ENCODE measurements at regions not wholly inside any gene's neighbourhood (a gene's known extent, or its start where the extent isn't known, plus 50 kb on each side); places are given as distances from the start of the nearest gene placed in this dataset.

DNA sequence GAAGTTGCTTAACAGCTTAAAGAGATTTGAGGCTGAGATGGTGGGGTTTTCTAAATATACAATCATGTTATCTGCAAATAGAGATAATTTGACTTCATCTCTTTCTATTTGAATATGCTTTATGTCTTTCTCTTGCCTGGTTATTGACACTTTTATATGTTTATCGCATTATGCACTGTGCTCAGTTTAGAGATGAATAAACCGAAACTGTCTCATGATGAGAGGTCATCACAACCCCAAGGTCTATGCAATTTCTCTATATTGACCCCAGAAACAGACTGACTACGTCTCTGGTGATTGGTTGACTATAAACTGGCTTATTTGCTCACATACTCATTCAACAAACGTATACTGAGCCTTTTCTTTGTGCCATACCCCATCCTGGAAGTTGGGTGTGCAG, 117.9 kb upstream of the NRIP1 start:
- no peak for TF ChIP-seq JUNB (IDR thresholded peaks at IDR 0.05; ENCODE audit: unreplicated experiment)
- TF ChIP-seq ZNF462 (CRISPR knock-in tag; IDR thresholded peaks at IDR 0.05): no peak
- TF ChIP-seq, protein P1, sequence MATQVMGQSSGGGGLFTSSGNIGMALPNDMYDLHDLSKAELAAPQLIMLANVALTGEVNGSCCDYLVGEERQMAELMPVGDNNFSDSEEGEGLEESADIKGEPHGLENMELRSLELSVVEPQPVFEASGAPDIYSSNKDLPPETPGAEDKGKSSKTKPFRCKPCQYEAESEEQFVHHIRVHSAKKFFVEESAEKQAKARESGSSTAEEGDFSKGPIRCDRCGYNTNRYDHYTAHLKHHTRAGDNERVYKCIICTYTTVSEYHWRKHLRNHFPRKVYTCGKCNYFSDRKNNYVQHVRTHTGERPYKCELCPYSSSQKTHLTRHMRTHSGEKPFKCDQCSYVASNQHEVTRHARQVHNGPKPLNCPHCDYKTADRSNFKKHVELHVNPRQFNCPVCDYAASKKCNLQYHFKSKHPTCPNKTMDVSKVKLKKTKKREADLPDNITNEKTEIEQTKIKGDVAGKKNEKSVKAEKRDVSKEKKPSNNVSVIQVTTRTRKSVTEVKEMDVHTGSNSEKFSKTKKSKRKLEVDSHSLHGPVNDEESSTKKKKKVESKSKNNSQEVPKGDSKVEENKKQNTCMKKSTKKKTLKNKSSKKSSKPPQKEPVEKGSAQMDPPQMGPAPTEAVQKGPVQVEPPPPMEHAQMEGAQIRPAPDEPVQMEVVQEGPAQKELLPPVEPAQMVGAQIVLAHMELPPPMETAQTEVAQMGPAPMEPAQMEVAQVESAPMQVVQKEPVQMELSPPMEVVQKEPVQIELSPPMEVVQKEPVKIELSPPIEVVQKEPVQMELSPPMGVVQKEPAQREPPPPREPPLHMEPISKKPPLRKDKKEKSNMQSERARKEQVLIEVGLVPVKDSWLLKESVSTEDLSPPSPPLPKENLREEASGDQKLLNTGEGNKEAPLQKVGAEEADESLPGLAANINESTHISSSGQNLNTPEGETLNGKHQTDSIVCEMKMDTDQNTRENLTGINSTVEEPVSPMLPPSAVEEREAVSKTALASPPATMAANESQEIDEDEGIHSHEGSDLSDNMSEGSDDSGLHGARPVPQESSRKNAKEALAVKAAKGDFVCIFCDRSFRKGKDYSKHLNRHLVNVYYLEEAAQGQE (IDR thresholded peaks at IDR 0.05; ENCODE audit: unreplicated experiment): no peak
- no peak for TF ChIP-seq STAT1 (IDR thresholded peaks at IDR 0.05; ENCODE audit: unreplicated experiment)
- TF ChIP-seq NANOG (IDR thresholded peaks at IDR 0.05; ENCODE audit: borderline replicate concordance): no peak
- no peak for TF ChIP-seq EZH2 (IDR thresholded peaks at IDR 0.05; ENCODE audit: low read depth, unreplicated experiment)
- no peak for TF ChIP-seq EZH2phosphoT487 (IDR thresholded peaks at IDR 0.05; ENCODE audit: unreplicated experiment)
- no peak for TF ChIP-seq ETS1 (IDR thresholded peaks at IDR 0.05)
- no peak for TF ChIP-seq CREB1 (CRISPR knock-in tag; IDR thresholded peaks at IDR 0.05; ENCODE audit: low read depth)
- no peak for TF ChIP-seq POLR2AphosphoS5 (IDR thresholded peaks at IDR 0.05; ENCODE audit: low read depth)
- no peak for TF ChIP-seq ZNF114 (CRISPR knock-in tag; IDR thresholded peaks at IDR 0.05)
- Mint-ChIP-seq H3K4me3 (no peak overlapping the region), H3K27me3 (ENCODE audit: insufficient read depth, low read depth, poor library complexity) (peaks cover 3% of the 10 kb centered on the region), H3K36me3 (ENCODE audit: low read depth) (no peaks in the 10 kb centered on the region), H3K27ac (no peak overlapping the region), H3K9me3 (peaks cover 3% of the 10 kb centered on the region; the same call in 2 of the 3 replicates), H3K4me1 (no peaks in the 10 kb centered on the region)
- Histone ChIP-seq H3K79me2 (replicated peaks; ENCODE audit: insufficient read depth) (no peaks in the 10 kb centered on the region), H2AFZ (no peak overlapping the region), H3K4me1 (ENCODE audit: insufficient read depth) (no peaks in the 10 kb centered on the region), H3K4me2 (no peak overlapping the region), H4K20me1 (replicated peaks; ENCODE audit: insufficient read depth) (no peaks in the 10 kb centered on the region), H3K27ac (ENCODE audit: low read depth) (no peak overlapping the region), H3K4me3 (no peak overlapping the region), H3F3A (replicated peaks; ENCODE audit: low read depth) (no peaks in the 10 kb centered on the region), H3K36me3 (ENCODE audit: insufficient read depth) (no peaks in the 10 kb centered on the region), H3K9me2 (ENCODE audit: insufficient read depth) (peaks cover under 1% of the 10 kb centered on the region; the same call in 1 of the 2 replicates), H3K27me3 (ENCODE audit: insufficient read depth) (no peaks in the 10 kb centered on the region)
- no peak for DNase-seq (ENCODE audit: low spot score)
- ATAC-seq: no peak

All from GM23338 (cell line).